Astrocyte (in vitro differentiated cells and primary cell): ENCODE measurements at regions not wholly inside any gene's neighbourhood (a gene's known extent, or its start where the extent isn't known, plus 50 kb on each side); places are given as distances from the start of the nearest gene placed in this dataset.
A peak's percentile ranks its signal among the peaks of the same experiment; 100 is the strongest.
"Not testable (repeated sequence)": the region's sequence is repeated elsewhere in the genome, so short reads cannot be mapped to it uniquely, and the experiment has no call there.

Experiments
- DNase-seq: peaks from one replicate; pipeline ENCODE4 v3.0.0-alpha.2; 2010; ENCODE audit warnings: low read depth
- FAIRE-seq: peaks from 2 replicates; lab custom pipeline; 2011; peaks lifted over from hg19 to GRCh38; lab: Jason Lieb, UNC
- H2AFZ ChIP-seq: 2 replicates; pipeline ENCODE4 v1.6.0; 2012; ENCODE audit warnings: low read depth, low read length, inconsistent platforms
- H3K27ac ChIP-seq: 2 replicates; pipeline ENCODE4 v1.5.1; 2011; ENCODE audit warnings: low read depth, low read length, inconsistent platforms
- H3K27me3 ChIP-seq: 2 replicates; pipeline ENCODE4 v1.6.0; 2011; ENCODE audit warnings: low read length, inconsistent platforms; ENCODE audit not compliant: insufficient read depth
- H3K36me3 ChIP-seq: 2 replicates; pipeline ENCODE4 v1.5.1; 2011; ENCODE audit warnings: low read length, inconsistent platforms; ENCODE audit not compliant: insufficient read depth
- H3K4me1 ChIP-seq: 2 replicates; pipeline ENCODE4 v1.5.1; 2011; ENCODE audit warnings: low read length, inconsistent platforms; ENCODE audit not compliant: insufficient read depth
- H3K4me2 ChIP-seq: 2 replicates; pipeline ENCODE4 v1.6.0; 2012; ENCODE audit warnings: low read length, inconsistent platforms
- H3K4me3 ChIP-seq: 2 replicates; pipeline ENCODE4 v1.5.1; 2011; ENCODE audit warnings: low read depth, mild to moderate bottlenecking, low read length, inconsistent platforms; ENCODE audit not compliant: insufficient read depth
- H3K79me2 ChIP-seq: 2 replicates; pipeline ENCODE4 v1.6.0; 2012; ENCODE audit warnings: mild to moderate bottlenecking, low read length, inconsistent platforms; ENCODE audit not compliant: insufficient read depth
- H3K9ac ChIP-seq: 2 replicates; pipeline ENCODE4 v1.6.0; 2012; ENCODE audit warnings: mild to moderate bottlenecking, low read length, inconsistent platforms
- H3K9me3 ChIP-seq: 2 replicates; pipeline ENCODE4 v1.5.1; 2012; ENCODE audit warnings: low read depth, mild to moderate bottlenecking, low read length, inconsistent platforms; ENCODE audit not compliant: insufficient read depth
- H4K20me1 ChIP-seq: 2 replicates; pipeline ENCODE4 v1.6.0; 2012; ENCODE audit warnings: low read length, inconsistent platforms; ENCODE audit not compliant: insufficient read depth
- H3K27ac Mint-ChIP-seq: one replicate; pipeline ENCODE4 v1.8.0; 2021; ENCODE audit warnings: mild to moderate bottlenecking, mixed read lengths; ENCODE audit not compliant: unreplicated experiment
- H3K27me3 Mint-ChIP-seq: one replicate; pipeline ENCODE4 v1.8.0; 2021; ENCODE audit warnings: low read depth, mixed read lengths; ENCODE audit not compliant: unreplicated experiment
- H3K36me3 Mint-ChIP-seq: one replicate; pipeline ENCODE4 v1.8.0; 2021; ENCODE audit warnings: low read depth, mixed read lengths; ENCODE audit not compliant: unreplicated experiment
- H3K4me1 Mint-ChIP-seq: one replicate; pipeline ENCODE4 v1.8.0; 2021; ENCODE audit warnings: low read depth, mixed read lengths; ENCODE audit not compliant: unreplicated experiment
- H3K4me3 Mint-ChIP-seq: one replicate; pipeline ENCODE4 v1.8.0; 2021; ENCODE audit warnings: mild to moderate bottlenecking, moderate library complexity, mixed read lengths; ENCODE audit not compliant: unreplicated experiment
- H3K9me3 Mint-ChIP-seq: one replicate; pipeline ENCODE4 v1.8.0; 2021; ENCODE audit warnings: mild to moderate bottlenecking, mixed read lengths; ENCODE audit not compliant: unreplicated experiment
- CTCF ChIP-seq: IDR thresholded peaks from 2 replicates; pipeline ENCODE4 v1.5.1; 2011; ENCODE audit warnings: low read depth, mild to moderate bottlenecking, inconsistent platforms, low read length, moderate library complexity; ENCODE audit not compliant: insufficient read depth
- EZH2 ChIP-seq: IDR thresholded peaks from 2 replicates; pipeline ENCODE4 v1.6.1; 2012; ENCODE audit warnings: mild to moderate bottlenecking, low read length, inconsistent platforms; ENCODE audit not compliant: insufficient read depth

DNA sequence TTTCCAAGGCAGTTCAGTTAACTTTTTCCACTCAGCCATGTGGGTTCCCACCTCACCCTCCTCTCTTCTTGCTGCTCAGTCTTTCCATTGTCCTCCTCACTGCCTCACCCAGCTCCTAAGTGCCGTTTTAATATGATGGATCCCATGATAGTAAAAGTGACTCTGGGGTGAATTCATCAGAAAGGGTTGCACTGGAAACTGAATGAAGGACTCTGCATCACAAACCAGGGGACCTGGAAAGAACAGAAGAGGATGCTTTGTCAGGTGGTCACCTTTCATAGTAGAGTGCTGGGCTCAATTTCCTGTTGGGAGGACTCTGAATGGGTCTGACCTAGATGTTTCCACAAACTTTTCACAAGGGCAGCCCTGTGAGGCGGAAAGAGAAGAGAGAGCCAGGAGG, 67.8 kb upstream of the SLC8A3 start:
- Histone ChIP-seq H3K4me3 (no peak overlapping the region), H3K36me3 (no peaks in the 10 kb centered on the region), H4K20me1 (no peaks in the 10 kb centered on the region), H3K9ac (no peak overlapping the region), H3K27me3 (peaks cover 8% of the 10 kb centered on the region), H2AFZ (no peak overlapping the region), H3K27ac (no peak overlapping the region), H3K79me2 (no peaks in the 10 kb centered on the region), H3K4me2 (no peak overlapping the region), H3K9me3 (no peaks in the 10 kb centered on the region), H3K4me1 (no peaks in the 10 kb centered on the region)
- Mint-ChIP-seq H3K9me3 (no peaks in the 10 kb centered on the region), H3K27me3 (peaks cover 2% of the 10 kb centered on the region), H3K36me3 (no peaks in the 10 kb centered on the region), H3K4me1 (no peaks in the 10 kb centered on the region), H3K27ac (no peak overlapping the region), H3K4me3 (no peak overlapping the region)
- TF ChIP-seq EZH2 (no peak), CTCF (no peak)
- DNase-seq (no peak), FAIRE-seq (no peak)

- H3K4me3 Mint-ChIP-seq = peak overlapping the region; percentile 81
- H3K36me3 ChIP-seq, H3K27ac ChIP-seq, H3K4me1 ChIP-seq, H3K27me3 Mint-ChIP-seq, H4K20me1 ChIP-seq, H3K79me2 ChIP-seq, H3K36me3 Mint-ChIP-seq, H3K4me1 Mint-ChIP-seq, H3K4me3 ChIP-seq, FAIRE-seq, H3K9ac ChIP-seq, H3K9me3 ChIP-seq, H3K9me3 Mint-ChIP-seq, H3K27me3 ChIP-seq, DNase-seq, H3K27ac Mint-ChIP-seq: not testable (repeated sequence)
- H3K4me2 ChIP-seq = peak overlapping the region; percentile 30
- peak overlapping the region; percentile 34 for H2AFZ ChIP-seq
These were observed 66.6 kb upstream of the SLC8A3 start for GRCh38 chr14:70255071-70256057.

DNA sequence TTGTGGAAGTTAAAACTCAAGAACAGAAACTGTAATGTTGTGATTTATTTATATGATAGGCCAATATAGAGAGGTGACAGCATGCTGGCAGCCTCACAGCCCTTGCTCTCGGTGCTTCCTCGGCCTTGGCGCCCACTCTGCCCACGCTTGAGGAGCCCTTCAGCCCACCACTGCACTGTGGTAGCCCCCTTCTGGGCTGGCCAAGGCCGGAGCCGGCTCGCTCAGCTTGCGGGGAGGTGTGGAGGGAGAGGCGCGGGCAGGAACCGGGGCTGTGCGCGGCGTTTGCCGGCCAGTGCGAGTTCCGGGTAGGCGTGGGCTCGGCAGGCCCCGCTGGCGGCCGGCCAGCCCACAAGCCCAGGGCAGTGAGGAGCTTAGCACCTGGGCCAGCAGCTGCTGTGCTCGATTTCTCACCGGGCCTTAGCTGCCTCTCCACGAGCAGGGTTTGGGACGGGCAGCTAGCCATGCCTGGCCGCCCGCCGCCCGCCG, 65.8 kb upstream of the SLC8A3 start:
- Mint-ChIP-seq H3K36me3 (no peaks in the 10 kb centered on the region), H3K27me3 (peaks cover 3% of the 10 kb centered on the region), H3K4me3 (peak overlapping the region; percentile 64), H3K27ac (no peak overlapping the region), H3K9me3 (no peaks in the 10 kb centered on the region), H3K4me1 (no peaks in the 10 kb centered on the region)
- H3K4me3 ChIP-seq = peak overlapping the region; percentile 49
- H3K36me3 ChIP-seq = no peaks in the 10 kb centered on the region
- peak overlapping the region; percentile 66 for H2AFZ ChIP-seq
- TF ChIP-seq CTCF (no peak), EZH2 (peak; percentile 55)
- peaks cover 8% of the 10 kb centered on the region for H3K27me3 ChIP-seq
- DNase-seq = peak; percentile 14
- H3K27ac ChIP-seq = no peak overlapping the region
- no peak for FAIRE-seq
- H3K4me1 ChIP-seq = no peaks in the 10 kb centered on the region
- H3K9me3 ChIP-seq = no peaks in the 10 kb centered on the region
- H4K20me1 ChIP-seq = no peaks in the 10 kb centered on the region
- no peak overlapping the region for H3K9ac ChIP-seq
- peak overlapping the region; percentile 82 for H3K4me2 ChIP-seq
- no peaks in the 10 kb centered on the region for H3K79me2 ChIP-seq

DNA sequence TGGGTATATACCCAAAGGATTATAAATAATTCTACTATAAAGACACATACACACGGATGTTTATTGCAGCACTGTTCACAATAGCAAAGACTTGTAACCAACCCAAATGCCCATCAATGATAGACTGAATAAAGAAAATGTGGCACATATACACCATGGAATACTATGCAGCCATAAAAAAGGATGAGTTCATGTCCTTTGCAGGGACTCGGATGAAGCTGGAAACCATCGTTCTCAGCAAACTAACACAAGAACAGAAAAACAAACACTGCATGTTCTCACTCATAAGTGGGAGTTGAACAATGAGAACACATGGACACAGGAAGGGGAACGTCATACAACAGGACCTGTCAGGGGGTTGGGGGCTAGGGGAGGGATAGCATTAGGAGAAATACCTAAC, 64.8 kb upstream of the SLC8A3 start:
- H3K9ac ChIP-seq, H3K4me1 Mint-ChIP-seq, H3K9me3 Mint-ChIP-seq, H3K4me3 Mint-ChIP-seq, H2AFZ ChIP-seq, H3K4me1 ChIP-seq, H3K27ac Mint-ChIP-seq, DNase-seq, H3K9me3 ChIP-seq, H4K20me1 ChIP-seq, H3K27me3 ChIP-seq, H3K4me2 ChIP-seq, H3K79me2 ChIP-seq, FAIRE-seq, H3K36me3 Mint-ChIP-seq, H3K27me3 Mint-ChIP-seq, H3K36me3 ChIP-seq, H3K27ac ChIP-seq, H3K4me3 ChIP-seq: not testable (repeated sequence)
